Left ventricle myocardium inferior (tissue), 1 donor: ENCODE measurements at regions not wholly inside any gene's neighbourhood (a gene's known extent, or its start where the extent isn't known, plus 50 kb on each side); places are given as distances from the start of the nearest gene placed in this dataset.

Experiments used
- DNase-seq: peaks from one replicate; pipeline ENCODE4 v3.0.0-alpha.2; 2020
- H3K27ac ChIP-seq: fragments of 200-600 bp; replicated peaks from 2 replicates; pipeline ENCODE4 v1.8.0; 2021
- H3K27me3 ChIP-seq: fragments of 200-600 bp; 2 replicates; pipeline ENCODE4 v1.8.0; 2021; ENCODE audit warnings: low read depth
- H3K36me3 ChIP-seq: fragments of 200-600 bp; 2 replicates; pipeline ENCODE4 v1.8.0; 2021
- H3K4me1 ChIP-seq: fragments of 200-600 bp; 2 replicates; pipeline ENCODE4 v1.8.0; 2021
- H3K4me3 ChIP-seq: fragments of 200-600 bp; 2 replicates; pipeline ENCODE4 v1.8.0; 2021; ENCODE audit warnings: mild to moderate bottlenecking, moderate library complexity
- H3K9me3 ChIP-seq: fragments of 200-600 bp; replicated peaks from 2 replicates; pipeline ENCODE4 v1.8.0; 2021
- CTCF ChIP-seq: fragments of 200-600 bp; IDR thresholded peaks from 2 replicates; pipeline ENCODE4 v1.8.0; 2021; ENCODE audit warnings: antibody characterized with exemption, mild to moderate bottlenecking, borderline replicate concordance
- intact Hi-C: fragments of 100-400 bp; cut with micrococcal nuclease; formaldehyde crosslinking; loops from one replicate; pipeline ENCODE4 v1.11.0; 2022
- donor health status: DM: no; HTN: yes; CAD: no; lungs with severe emphysema.

DNA sequence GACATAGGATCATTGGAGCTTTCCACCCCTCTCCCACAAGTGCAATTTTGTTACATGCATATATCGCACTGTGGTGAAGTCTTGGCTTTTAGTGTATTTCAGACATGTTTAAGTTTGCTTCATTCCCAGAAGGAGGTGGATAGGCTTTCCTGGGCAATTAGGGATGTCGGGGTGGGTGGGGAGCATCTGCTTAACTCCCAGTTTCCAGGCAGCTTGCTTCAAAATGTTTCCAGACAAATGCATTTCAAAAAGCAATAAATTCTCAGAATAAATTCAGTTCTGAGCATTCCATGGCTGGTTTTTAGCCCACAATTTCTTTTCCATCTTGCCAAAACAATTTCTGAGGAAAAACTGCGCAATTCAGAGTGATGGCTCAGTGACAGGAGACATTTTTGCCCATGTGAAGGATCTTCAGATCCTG lies 227.7 kb upstream of the ZPLD1 start:
- Histone ChIP-seq H3K9me3 (no peaks in the 10 kb centered on the region), H3K36me3 (no peaks in the 10 kb centered on the region), H3K27ac (peak overlapping the region; percentile 59), H3K4me1 (peaks cover 15% of the 10 kb centered on the region), H3K4me3 (no peak overlapping the region), H3K27me3 (no peaks in the 10 kb centered on the region)
- TF ChIP-seq CTCF = no peak
- intact Hi-C loops = no loop called here
- no peak for DNase-seq

GRCh38 chr3:102215166-102215565 lies 219.6 kb upstream of the ZPLD1 start:
- DNase-seq = no peak
- Histone ChIP-seq H3K4me1 (no peaks in the 10 kb centered on the region), H3K27ac (no peak overlapping the region), H3K36me3 (no peaks in the 10 kb centered on the region), H3K9me3 (peaks cover 4% of the 10 kb centered on the region), H3K4me3 (no peak overlapping the region), H3K27me3 (no peaks in the 10 kb centered on the region)
- intact Hi-C loops = no loop called here
- TF ChIP-seq CTCF = no peak

DNA sequence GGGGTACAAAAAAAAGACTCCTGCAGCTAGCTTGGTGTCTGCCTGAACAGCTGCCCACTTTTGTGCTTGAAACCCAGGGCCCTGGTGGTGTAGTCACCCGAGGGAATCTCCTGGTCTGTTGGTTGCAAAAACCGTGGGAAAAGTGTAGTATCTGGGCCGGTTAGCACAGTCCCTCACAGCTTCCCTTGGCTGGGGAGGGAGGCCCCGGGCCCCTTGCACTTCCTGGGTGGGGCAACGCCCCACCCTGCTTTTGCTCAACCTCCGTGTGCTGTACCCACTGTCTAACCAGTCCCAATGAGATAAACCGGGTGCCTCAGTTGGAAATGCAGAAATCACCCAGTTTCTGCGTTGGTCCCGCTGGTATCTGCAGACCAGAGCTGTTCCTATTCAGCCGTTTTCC lies 211.7 kb upstream of the ZPLD1 start:
- Histone ChIP-seq H3K36me3 (no peaks in the 10 kb centered on the region), H3K27ac (no peak overlapping the region), H3K4me3 (no peak overlapping the region), H3K9me3 (peaks cover 4% of the 10 kb centered on the region), H3K27me3 (no peaks in the 10 kb centered on the region), H3K4me1 (peaks cover 6% of the 10 kb centered on the region)
- intact Hi-C loops = no loop called here
- DNase-seq = no peak
- TF ChIP-seq CTCF = no peak

GRCh38 chr3:102224171-102224570 lies 210.6 kb upstream of the ZPLD1 start:
- no peak for DNase-seq
- H3K4me3 ChIP-seq = no peak overlapping the region
- H3K27ac ChIP-seq = no peak overlapping the region
- TF ChIP-seq CTCF = peak; percentile 52
- peaks cover 4% of the 10 kb centered on the region for H3K9me3 ChIP-seq
- no peaks in the 10 kb centered on the region for H3K27me3 ChIP-seq
- peaks cover 9% of the 10 kb centered on the region for H3K4me1 ChIP-seq
- intact Hi-C loops = loop anchor here (2.0 kb wide), 1 partner anchor 413 kb away; no protein-coding TSS in a partner anchor
- H3K36me3 ChIP-seq = no peaks in the 10 kb centered on the region

GRCh38 chr3:102225005-102225404 lies 209.8 kb upstream of the ZPLD1 start:
- Histone ChIP-seq H3K9me3 (peaks cover under 1% of the 10 kb centered on the region), H3K27ac (no peak overlapping the region), H3K36me3 (no peaks in the 10 kb centered on the region), H3K4me1 (peaks cover 12% of the 10 kb centered on the region), H3K4me3 (no peak overlapping the region), H3K27me3 (no peaks in the 10 kb centered on the region)
- no peak for TF ChIP-seq CTCF
- DNase-seq = no peak
- intact Hi-C loops = loop anchor here (2.0 to 5.0 kb wide), 2 partner anchors 312 to 414 kb away; no protein-coding TSS in a partner anchor
